Esophagus (tissue), 2 donors: ENCODE measurements at regions not wholly inside any gene's neighbourhood (a gene's known extent, or its start where the extent isn't known, plus 50 kb on each side); places are given as distances from the start of the nearest gene placed in this dataset.

Experiments used
- H3K27ac ChIP-seq, 2 donors: one replicate each; pipeline ENCODE4 v1.5.1; 2013; ENCODE audit warnings: low read depth in 2 of 2, mild to moderate bottlenecking in 2 of 2, inconsistent platforms in 1 of 2, low read length in 1 of 2, moderate library complexity in 1 of 2
- H3K27me3 ChIP-seq, 2 donors: one replicate each; pipeline ENCODE4 v1.6.1; 2013; ENCODE audit warnings: low read length in 2 of 2, control low read depth in 1 of 2, mild to moderate bottlenecking in 1 of 2; ENCODE audit not compliant: insufficient read depth in 2 of 2, control insufficient read depth in 1 of 2
- H3K36me3 ChIP-seq, 2 donors: one replicate each; pipeline ENCODE4 v1.6.1; 2013; ENCODE audit warnings: low read length in 1 of 2; ENCODE audit not compliant: control insufficient read depth in 2 of 2, insufficient read depth in 2 of 2
- H3K4me1 ChIP-seq, 2 donors: one replicate each; pipeline ENCODE4 v1.6.1; 2013; ENCODE audit warnings: low read length in 1 of 2; ENCODE audit not compliant: control insufficient read depth in 2 of 2, insufficient read depth in 2 of 2
- H3K4me3 ChIP-seq, 2 donors: one replicate each; pipeline ENCODE4 v1.5.1; 2013; ENCODE audit warnings: low read length in 2 of 2, mild to moderate bottlenecking in 2 of 2, low read depth in 1 of 2, moderate library complexity in 1 of 2
- H3K9me3 ChIP-seq, 2 donors: one replicate each; pipeline ENCODE4 v1.6.1; 2013; ENCODE audit warnings: mild to moderate bottlenecking in 2 of 2, low read depth in 1 of 2, low read length in 1 of 2, moderate library complexity in 1 of 2; ENCODE audit not compliant: control insufficient read depth in 2 of 2, insufficient read depth in 1 of 2
- WGBS, 2 donors: extraction: QIAGEN DNeasy Blood & Tissue Kit; methylation state at CpG; one replicate each; pipeline ENCODE4 v1.1.7; 2013; 5-methylcytosine and 5-hydroxymethylcytosine counted together
- donor health status: healthy with polysubstance abuse.
- donor health status: Bipolar disorder and iron deficiency.

DNA sequence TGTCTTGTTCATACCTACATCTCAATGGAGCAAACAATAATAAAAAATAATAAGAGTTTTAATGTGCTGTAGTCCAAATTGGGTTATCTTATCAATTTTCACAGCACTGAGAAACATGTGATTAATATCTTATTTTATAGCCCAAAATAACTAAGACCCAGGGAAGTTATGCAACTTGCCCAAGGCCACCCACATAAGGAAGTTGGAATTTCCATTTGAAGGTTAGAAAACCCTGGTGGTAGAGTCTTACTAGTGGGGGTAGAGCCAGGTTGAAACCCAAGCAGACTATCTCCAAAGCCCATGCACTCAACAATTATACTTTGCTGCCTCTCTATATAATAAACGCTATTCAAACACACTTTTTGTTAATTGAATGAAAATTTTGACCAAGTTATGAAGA is 270.0 kb upstream of the CAND1 start:
- no peak overlapping the region for H3K27ac ChIP-seq
- H3K4me3 ChIP-seq, result no peak overlapping the region
- H3K4me1 ChIP-seq, result no peaks in the 10 kb centered on the region
- H3K9me3 ChIP-seq, result no peaks in the 10 kb centered on the region
- no peaks in the 10 kb centered on the region for H3K27me3 ChIP-seq
- no peaks in the 10 kb centered on the region for H3K36me3 ChIP-seq
- WGBS, 2 donors, result 90 to 93% methylated on average over 1 of the region's 1 CpG

DNA sequence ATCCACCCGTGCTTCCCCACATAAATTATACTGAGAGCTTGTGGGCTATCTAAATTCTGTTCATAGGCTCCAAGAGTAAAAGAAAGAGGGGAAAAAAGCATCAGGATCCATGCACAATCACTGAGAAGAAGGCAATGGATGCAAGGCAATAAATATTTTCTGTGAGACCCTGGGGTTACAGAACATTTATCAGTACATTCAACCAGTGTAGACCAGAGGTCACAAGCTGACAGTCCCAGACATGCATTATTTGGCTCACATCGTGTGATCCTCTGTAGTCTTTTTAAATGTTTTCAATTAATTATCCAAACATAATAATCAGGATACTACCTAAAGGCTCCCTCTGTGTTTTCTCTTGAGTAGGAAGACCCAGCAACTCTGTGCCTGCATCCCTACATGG is 267.9 kb upstream of the CAND1 start:
- no peaks in the 10 kb centered on the region for H3K4me1 ChIP-seq
- H3K27ac ChIP-seq, result no peak overlapping the region
- WGBS, 2 donors, result 30 to 49% methylated on average over 2 of the region's 2 CpGs

DNA sequence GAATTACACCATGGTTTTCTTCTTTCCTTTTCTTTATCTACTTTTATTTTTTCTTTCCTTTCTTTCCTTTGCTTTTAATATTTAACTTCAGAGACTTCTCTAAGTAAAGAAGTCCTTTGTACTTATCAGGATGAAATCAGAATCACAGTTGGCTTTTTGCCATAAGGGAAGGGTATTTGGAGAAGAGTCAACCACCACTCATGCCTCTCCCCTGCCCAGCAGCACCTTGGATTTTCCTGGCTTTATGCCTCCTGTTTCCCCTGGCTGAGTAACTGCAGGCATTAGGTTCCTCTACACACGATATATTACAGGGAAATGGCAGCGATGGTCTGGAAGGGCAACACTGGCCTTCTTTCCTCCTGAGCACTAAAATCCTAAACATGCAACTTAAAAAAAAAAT is 266.4 kb upstream of the CAND1 start:
- H3K27me3 ChIP-seq, result no peaks in the 10 kb centered on the region
- H3K27ac ChIP-seq, result no peak overlapping the region
- H3K4me1 ChIP-seq, result no peaks in the 10 kb centered on the region
- no peaks in the 10 kb centered on the region for H3K36me3 ChIP-seq
- H3K9me3 ChIP-seq, result no peaks in the 10 kb centered on the region
- WGBS, 2 donors, result 58 to 72% methylated on average over 2 of the region's 2 CpGs
- no peak overlapping the region for H3K4me3 ChIP-seq

More for the DNA sequence above, 267.9 kb upstream of the CAND1 start:
- Histone ChIP-seq H3K36me3 (no peaks in the 10 kb centered on the region), H3K4me3 (no peak overlapping the region), H3K27me3 (no peaks in the 10 kb centered on the region), H3K9me3 (no peaks in the 10 kb centered on the region)

DNA sequence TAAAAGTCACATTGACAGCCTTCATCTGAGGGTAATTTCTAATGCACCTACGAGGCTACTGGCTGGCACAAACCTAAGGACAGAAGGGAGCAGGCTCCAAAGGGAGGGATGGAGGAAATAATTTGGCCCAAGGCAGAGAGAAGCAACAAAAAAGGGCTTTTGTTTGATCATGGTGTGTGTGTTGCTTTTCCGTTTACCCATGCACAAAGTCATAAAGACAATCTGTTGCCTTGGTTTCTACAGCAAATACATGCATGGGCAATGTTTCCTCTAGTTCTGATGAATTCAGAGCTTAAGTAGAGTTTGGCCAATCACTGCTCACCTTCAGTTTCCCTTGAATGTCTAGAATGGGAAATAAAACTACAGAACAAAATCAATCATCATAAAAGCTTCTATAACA is 262.5 kb upstream of the CAND1 start:
- Histone ChIP-seq H3K4me1 (no peaks in the 10 kb centered on the region), H3K9me3 (no peaks in the 10 kb centered on the region), H3K4me3 (no peak overlapping the region), H3K27ac (no peak overlapping the region), H3K36me3 (no peaks in the 10 kb centered on the region), H3K27me3 (no peaks in the 10 kb centered on the region)
- whole genome bisulfite sequencing, 2 donors, result 29 to 57% methylated on average over 2 of the region's 2 CpGs

DNA sequence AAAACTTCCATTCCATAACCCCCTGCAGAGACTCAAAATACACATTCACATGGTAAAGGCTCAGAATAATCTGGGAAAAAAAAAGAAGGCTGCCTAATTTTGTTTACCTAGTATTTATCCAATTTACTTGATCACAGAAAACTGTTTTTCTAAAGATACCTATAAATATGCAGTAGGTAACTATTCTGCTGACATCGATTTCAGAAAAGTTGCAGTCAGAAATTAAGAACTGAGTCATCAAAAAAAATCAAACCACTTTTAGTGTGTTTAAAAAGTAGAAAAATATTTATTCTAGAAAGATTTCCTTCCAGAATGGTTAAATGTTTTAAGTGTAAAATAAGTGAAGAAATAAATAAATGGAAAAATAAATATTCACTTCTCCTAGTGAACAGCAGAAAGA is 254.5 kb upstream of the CAND1 start:
- no peaks in the 10 kb centered on the region for H3K27me3 ChIP-seq
- WGBS, 2 donors, result 82 to 89% methylated on average over 1 of the region's 1 CpG
- no peaks in the 10 kb centered on the region for H3K9me3 ChIP-seq
- H3K4me3 ChIP-seq, result no peak overlapping the region
- no peak overlapping the region for H3K27ac ChIP-seq
- H3K4me1 ChIP-seq, result no peaks in the 10 kb centered on the region
- H3K36me3 ChIP-seq, result no peaks in the 10 kb centered on the region

DNA sequence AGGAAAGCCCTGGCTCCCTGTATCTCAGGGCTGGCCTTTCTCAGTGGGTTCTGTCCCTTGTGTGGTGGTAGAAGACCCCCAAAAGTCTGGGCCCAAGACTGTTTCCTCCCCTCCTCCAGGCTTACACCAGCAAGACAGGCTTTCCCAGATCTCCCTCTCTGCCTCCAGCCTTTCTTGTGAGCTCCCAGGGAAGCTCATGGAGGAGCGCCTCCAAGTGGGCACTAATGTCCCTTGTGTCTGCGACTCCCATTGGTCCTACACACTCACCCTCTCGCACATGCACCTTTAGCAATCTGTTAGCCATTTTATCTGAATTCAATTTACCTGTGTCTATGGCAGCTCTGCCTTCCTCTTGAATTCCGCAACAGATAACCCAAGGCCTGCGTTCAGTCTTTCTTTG is 251.1 kb upstream of the CAND1 start:
- Histone ChIP-seq H3K4me3 (no peak overlapping the region), H3K27ac (no peak overlapping the region)

DNA sequence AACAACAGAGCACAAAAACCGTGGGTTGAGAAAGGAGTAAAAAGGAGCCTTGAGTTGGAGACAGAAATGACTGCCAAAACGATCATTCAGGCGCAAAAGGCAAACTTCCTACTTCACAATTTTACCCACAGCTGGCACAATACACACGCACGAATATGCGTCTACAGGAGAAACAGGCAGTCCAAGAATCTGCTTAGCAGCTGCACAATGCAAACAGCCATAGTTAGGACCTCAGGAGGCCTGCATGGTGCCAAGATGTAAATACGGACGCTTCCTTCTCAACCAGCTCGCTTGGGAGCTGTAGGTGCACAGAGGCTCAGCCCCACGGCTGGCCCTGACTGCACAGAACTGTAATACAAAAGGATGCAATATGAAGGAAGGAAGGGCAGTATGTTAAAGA is 250.1 kb upstream of the CAND1 start:
- Histone ChIP-seq H3K27me3 (no peaks in the 10 kb centered on the region), H3K4me1 (no peaks in the 10 kb centered on the region), H3K27ac (peak overlapping the region; percentile 40 to 48), H3K4me3 (no peak overlapping the region), H3K9me3 (no peaks in the 10 kb centered on the region), H3K36me3 (no peaks in the 10 kb centered on the region)
- 24 to 30% methylated on average over 10 of the region's 10 CpGs for WGBS, 2 donors

More for the DNA sequence above, 251.1 kb upstream of the CAND1 start:
- H3K9me3 ChIP-seq, result no peaks in the 10 kb centered on the region
- H3K4me1 ChIP-seq, result no peaks in the 10 kb centered on the region
- 95 to 96% methylated on average over 5 of the region's 5 CpGs for WGBS, 2 donors
- no peaks in the 10 kb centered on the region for H3K36me3 ChIP-seq
- no peaks in the 10 kb centered on the region for H3K27me3 ChIP-seq

DNA sequence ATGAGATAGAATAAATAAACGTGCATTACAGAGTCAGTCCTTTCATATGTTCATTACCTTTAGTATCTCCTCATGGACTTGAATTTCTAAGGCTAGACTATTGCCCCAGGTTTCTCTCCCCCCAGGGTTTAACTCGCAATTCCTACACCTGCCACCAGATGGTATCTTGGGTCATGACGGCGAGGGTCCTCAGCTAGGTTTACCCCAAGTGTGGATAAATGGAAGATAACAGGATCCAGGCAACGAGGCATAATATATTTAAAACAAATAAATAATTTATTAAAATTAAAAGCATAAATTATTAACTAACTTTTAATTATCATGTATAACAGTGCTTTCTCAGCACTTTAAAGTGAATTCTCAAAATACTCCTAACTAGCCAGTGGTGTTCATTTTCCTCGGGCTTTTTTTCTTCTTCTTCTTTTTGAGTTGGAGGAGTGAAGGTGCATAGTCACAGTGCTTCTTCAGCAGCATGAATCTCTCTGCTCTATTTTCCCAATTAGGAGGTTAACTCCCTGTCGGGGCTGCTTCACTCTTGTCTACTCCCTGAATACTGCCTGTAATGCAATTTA is 243.5 kb upstream of the CAND1 start:
- H3K4me1 ChIP-seq, result no peaks in the 10 kb centered on the region
- H3K4me3 ChIP-seq, result no peak overlapping the region
- H3K27ac ChIP-seq, result no peak overlapping the region
- WGBS, 2 donors, result 45 to 59% methylated on average over 7 of the region's 7 CpGs
- no peaks in the 10 kb centered on the region for H3K9me3 ChIP-seq
- H3K27me3 ChIP-seq, result no peaks in the 10 kb centered on the region
- no peaks in the 10 kb centered on the region for H3K36me3 ChIP-seq

DNA sequence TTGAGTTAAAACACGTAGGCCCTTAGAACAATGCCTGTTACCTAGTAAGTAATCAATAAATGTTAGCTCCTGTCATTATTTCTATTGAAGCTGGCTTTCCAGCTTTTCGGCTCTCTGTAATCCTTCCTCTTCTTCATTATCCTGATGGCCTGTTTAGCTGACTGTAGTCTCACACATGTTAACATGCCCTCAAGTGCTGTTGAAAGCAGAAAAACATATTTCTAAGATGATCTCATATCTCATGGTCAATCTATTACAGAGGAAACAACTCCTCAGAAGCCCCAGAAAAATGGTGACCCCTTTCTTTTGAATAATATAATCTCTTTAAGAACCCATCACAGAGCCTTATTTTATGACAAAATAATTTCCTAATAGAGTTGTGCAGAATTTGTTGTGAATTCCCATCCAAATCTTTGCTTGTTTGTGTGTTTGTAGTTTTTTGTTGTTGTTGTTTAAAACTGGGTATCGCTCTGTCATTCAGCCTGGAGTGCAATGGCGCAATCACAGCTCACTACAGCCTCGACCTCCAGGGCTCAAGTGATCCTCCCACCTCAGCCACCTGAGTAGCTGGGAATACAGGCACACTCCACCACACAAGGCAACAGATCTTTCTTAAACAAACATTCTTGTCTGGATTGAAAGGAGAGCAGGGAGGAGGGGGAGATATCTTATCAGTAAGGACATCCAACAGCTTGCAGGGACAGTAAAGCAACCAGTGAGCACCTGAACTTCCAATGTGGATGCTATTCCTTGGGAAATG is 242.5 kb upstream of the CAND1 start:
- no peak overlapping the region for H3K4me3 ChIP-seq
- no peak overlapping the region for H3K27ac ChIP-seq
- no peaks in the 10 kb centered on the region for H3K4me1 ChIP-seq
- no peaks in the 10 kb centered on the region for H3K36me3 ChIP-seq
- H3K27me3 ChIP-seq, result no peaks in the 10 kb centered on the region
- no peaks in the 10 kb centered on the region for H3K9me3 ChIP-seq
- 70 to 77% methylated on average over 5 of the region's 5 CpGs for WGBS, 2 donors

DNA sequence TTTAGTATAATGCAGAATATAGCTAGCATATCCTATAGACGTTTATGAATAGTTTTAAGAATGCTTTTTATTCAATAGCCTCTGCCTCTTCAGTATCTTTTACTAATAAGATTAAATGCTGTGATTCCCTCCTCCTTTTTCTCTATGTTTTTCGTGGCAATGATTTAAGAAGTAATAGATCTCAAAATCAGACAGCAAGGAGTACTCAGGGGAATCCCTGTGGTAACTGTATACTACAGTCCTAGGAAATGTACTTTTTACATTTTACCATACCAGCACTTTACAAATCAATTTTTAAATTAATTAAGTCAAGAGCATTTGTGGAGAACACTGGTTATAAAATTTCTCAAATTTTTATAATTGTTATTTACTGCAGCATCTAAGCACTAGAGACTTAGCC is 240.6 kb upstream of the CAND1 start:
- Histone ChIP-seq H3K9me3 (no peaks in the 10 kb centered on the region), H3K27ac (no peak overlapping the region)
- WGBS, 2 donors, result 76 to 88% methylated on average over 2 of the region's 2 CpGs

More for the DNA sequence above, 240.6 kb upstream of the CAND1 start:
- Histone ChIP-seq H3K36me3 (no peaks in the 10 kb centered on the region), H3K27me3 (no peaks in the 10 kb centered on the region), H3K4me3 (no peak overlapping the region), H3K4me1 (no peaks in the 10 kb centered on the region)
